SH-SY5Y (cell line): ENCODE measurements at regions not wholly inside any gene's neighbourhood (a gene's known extent, or its start where the extent isn't known, plus 50 kb on each side); places are given as distances from the start of the nearest gene placed in this dataset.

Source experiments
- GATA2 ChIP-seq: IDR thresholded peaks from 2 replicates; pipeline ENCODE4 v1.6.1; 2011; ENCODE audit warnings: mild to moderate bottlenecking, low read depth, low read length
- GATA3 ChIP-seq: IDR thresholded peaks from 2 replicates; pipeline ENCODE4 v1.6.1; 2011; ENCODE audit warnings: low read depth, mild to moderate bottlenecking, low read length, moderate library complexity

GRCh38 chr14:95765051-95765450 is 51.1 kb upstream of the TCL1A start:
- TF ChIP-seq GATA3 (no peak), GATA2 (no peak)

- TF ChIP-seq GATA3: no peak
- TF ChIP-seq GATA2: no peak
Observed at GRCh38 chr14:95763875-95764274, 50.0 kb upstream of the TCL1A start.
